Activated CD8-positive, alpha-beta memory T cell treated with anti-CD3 and anti-CD28 coated beads, Interleukin-2, amount 10 ng/mL, durations not matched to agents 7 days and 5 days (primary cell): ENCODE measurements at regions not wholly inside any gene's neighbourhood (a gene's known extent, or its start where the extent isn't known, plus 50 kb on each side); places are given as distances from the start of the nearest gene placed in this dataset.

Experiments
- ATAC-seq: fragments of 150-1000 bp; cut with Tn5 transposase; one replicate; pipeline ENCODE4 v1.10.0; 2021; ENCODE audit warnings: moderate library complexity
- CTCF ChIA-PET: fragments of 350-600 bp; sonication (Branson Sonifier 250); formaldehyde crosslinking; loops from one replicate; lab custom pipeline; 2021; ENCODE audit warnings: antibody characterized with exemption; lab: Charles Lee
- DNase-seq: peaks from one replicate; pipeline ENCODE4 v3.0.0-alpha.2; 2020
- H3K27ac Mint-ChIP-seq: one replicate; pipeline ENCODE4 v1.8.0; 2021; ENCODE audit warnings: mild to moderate bottlenecking, mixed read lengths
- H3K27me3 Mint-ChIP-seq: one replicate; pipeline ENCODE4 v1.8.0; 2021; ENCODE audit warnings: mixed read lengths
- H3K36me3 Mint-ChIP-seq: one replicate; pipeline ENCODE4 v1.8.0; 2021; ENCODE audit warnings: mild to moderate bottlenecking, mixed read lengths
- H3K4me1 Mint-ChIP-seq: one replicate; pipeline ENCODE4 v1.8.0; 2021; ENCODE audit warnings: mixed read lengths
- H3K4me3 Mint-ChIP-seq: one replicate; pipeline ENCODE4 v1.8.0; 2021; ENCODE audit warnings: mild to moderate bottlenecking, moderate library complexity, mixed read lengths
- H3K9me3 Mint-ChIP-seq: one replicate; pipeline ENCODE4 v1.8.0; 2022; ENCODE audit warnings: low read depth, mixed read lengths

DNA sequence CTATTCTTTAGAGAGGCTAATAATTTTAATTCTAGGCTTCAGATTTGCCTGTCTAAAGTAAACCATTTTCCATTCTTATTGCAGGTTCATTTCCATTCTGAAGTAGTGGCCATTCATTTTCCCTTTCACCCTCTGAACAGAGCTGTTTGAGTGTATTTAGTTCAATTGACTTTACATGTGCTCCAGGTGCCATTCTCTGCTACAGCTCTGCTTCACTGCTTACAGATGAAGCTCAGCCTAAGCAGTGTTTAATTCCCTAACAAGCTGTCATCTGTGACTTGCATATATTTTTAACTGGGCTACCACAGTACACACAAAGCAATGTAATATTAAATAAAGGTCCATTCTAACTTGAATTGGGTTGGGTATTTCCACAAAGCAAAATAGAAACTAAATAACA is 1031.6 kb downstream of the KCNT2 start:
- Mint-ChIP-seq H3K27ac (no peak overlapping the region), H3K4me3 (no peak overlapping the region), H3K36me3 (no peaks in the 10 kb centered on the region), H3K9me3 (no peaks in the 10 kb centered on the region), H3K27me3 (no peaks in the 10 kb centered on the region), H3K4me1 (no peaks in the 10 kb centered on the region)
- DNase-seq: no peak
- CTCF ChIA-PET: no interaction called here
- no peak for ATAC-seq

DNA sequence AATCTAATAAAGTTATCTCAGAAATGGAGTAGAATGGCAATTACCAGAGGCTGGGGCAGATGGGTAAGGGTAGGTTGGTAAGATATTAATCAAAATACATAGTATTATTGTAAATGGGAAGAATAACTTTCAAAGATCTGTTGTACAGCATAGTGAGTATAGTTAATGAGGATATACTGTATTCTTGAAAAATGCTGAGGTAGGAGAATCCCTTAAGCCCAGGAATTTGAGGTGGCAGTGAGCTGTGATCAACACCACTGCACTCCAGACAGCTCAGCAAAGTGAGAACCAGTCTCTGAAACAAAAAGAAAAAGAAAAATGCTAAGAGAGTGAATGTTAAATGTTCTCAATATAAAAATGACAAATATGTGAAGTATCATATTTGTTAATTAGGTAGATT is 1033.7 kb downstream of the KCNT2 start:
- H3K27me3 Mint-ChIP-seq: no peaks in the 10 kb centered on the region
- H3K9me3 Mint-ChIP-seq: no peaks in the 10 kb centered on the region
- H3K4me3 Mint-ChIP-seq: no peak overlapping the region
- H3K36me3 Mint-ChIP-seq: no peaks in the 10 kb centered on the region
- CTCF ChIA-PET: no interaction called here
- ATAC-seq: no peak
- H3K27ac Mint-ChIP-seq: no peak overlapping the region
- DNase-seq: no peak
- no peaks in the 10 kb centered on the region for H3K4me1 Mint-ChIP-seq

DNA sequence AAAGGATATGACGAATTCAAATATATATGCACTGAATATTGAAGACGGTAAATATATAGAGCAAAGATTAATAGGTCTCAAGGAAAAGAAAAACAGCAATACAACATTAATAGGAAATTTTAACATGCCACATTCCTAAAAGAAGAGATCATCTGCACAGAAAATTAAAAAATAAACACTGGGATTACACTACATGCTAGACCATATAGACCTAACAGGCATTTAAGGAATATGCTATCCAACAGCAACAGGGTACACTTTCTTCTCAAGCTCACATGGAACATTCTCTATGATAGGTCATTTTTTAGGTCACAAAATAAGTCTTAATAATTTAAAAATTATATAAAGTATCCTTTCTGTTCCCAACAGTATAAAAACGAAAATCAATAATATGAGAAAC is 1038.3 kb downstream of the KCNT2 start:
- no peaks in the 10 kb centered on the region for H3K9me3 Mint-ChIP-seq
- no peaks in the 10 kb centered on the region for H3K4me1 Mint-ChIP-seq
- no peak for DNase-seq
- CTCF ChIA-PET: no interaction called here
- no peak overlapping the region for H3K27ac Mint-ChIP-seq
- ATAC-seq: no peak
- H3K4me3 Mint-ChIP-seq: no peak overlapping the region
- no peaks in the 10 kb centered on the region for H3K27me3 Mint-ChIP-seq
- no peaks in the 10 kb centered on the region for H3K36me3 Mint-ChIP-seq

DNA sequence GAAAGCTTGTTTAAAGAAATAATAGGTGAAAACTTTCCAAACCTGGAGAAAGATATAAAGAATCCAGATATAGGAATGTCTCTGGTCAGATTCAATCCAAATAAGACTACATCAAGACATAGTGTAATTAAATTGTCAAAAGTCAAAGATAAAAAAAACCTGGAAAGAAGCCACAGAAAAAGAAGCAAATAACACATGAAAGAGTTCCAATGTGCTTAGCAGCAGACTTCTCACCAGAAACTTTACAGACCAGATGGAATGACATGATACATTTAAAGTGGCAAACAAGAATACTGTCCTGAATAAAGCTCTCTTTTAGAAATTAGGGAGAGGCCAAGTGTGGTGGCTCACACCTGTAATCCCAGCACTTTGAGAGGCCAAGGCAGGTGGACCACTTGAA is 1039.9 kb downstream of the KCNT2 start:
- no peak for ATAC-seq
- Mint-ChIP-seq H3K9me3 (no peaks in the 10 kb centered on the region), H3K27me3 (no peaks in the 10 kb centered on the region), H3K36me3 (no peaks in the 10 kb centered on the region), H3K4me1 (no peaks in the 10 kb centered on the region), H3K27ac (no peak overlapping the region), H3K4me3 (no peak overlapping the region)
- no peak for DNase-seq
- CTCF ChIA-PET: no interaction called here

DNA sequence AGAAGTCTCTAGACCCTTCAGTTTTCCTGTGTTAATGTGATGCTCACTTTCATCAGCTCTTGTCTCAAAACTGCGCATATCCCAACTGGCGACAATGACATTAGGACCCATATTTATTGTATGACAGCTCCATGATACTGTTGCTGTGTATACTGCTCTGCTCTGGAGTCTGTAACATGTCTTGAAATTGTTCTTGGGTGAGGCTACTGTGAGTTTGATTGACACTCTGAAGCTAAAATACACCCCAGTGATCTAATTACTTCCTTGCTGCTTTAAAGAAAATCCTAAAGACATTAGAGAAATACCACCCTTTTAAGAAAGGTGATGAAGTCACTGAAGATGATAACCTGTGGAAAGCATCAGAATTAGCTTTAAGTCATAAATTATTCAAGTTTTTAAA is 1046.2 kb downstream of the KCNT2 start:
- ATAC-seq (no peak), DNase-seq (no peak)
- no peak overlapping the region for H3K27ac Mint-ChIP-seq
- no peaks in the 10 kb centered on the region for H3K36me3 Mint-ChIP-seq
- H3K4me3 Mint-ChIP-seq: no peak overlapping the region
- no peaks in the 10 kb centered on the region for H3K4me1 Mint-ChIP-seq
- H3K27me3 Mint-ChIP-seq: no peaks in the 10 kb centered on the region
- CTCF ChIA-PET: no interaction called here
- peaks cover 3% of the 10 kb centered on the region for H3K9me3 Mint-ChIP-seq

DNA sequence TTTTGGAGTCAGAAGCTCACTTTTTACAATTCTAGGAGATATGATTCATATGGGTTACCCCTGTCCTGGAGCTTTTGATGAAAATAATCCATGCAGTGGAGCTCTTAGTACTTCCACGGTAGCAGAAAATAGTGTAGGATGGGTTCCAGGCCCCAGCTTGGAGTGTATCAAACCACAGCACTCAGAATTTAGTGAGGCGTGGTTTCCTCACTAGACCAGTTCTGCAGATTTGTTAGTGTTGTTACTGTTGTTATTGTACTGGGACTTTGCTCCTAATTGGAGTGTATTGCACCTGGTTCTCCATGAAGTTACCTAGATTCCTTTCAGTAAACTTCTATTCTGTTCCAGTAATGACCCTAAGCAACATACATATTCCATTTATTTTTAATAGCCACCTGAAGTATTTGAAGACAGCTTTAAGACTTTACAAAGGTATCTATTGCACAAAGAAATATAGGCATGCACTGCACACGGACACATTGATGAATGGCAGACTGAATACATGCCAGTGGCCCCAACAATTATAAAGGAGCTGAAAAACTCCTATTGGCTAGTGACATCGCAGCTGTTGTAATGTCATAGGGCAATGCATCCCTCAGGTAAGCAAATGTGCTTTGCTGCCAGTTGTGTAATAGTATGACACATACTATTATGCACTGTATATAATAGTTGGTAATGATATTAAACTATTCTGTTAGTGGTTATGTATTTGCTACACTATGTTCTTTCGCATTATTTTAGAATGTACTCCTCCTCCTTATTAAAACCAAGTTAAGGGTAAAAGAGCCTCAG is 1058.0 kb downstream of the KCNT2 start:
- CTCF ChIA-PET: no interaction called here
- Mint-ChIP-seq H3K9me3 (no peaks in the 10 kb centered on the region), H3K4me3 (no peak overlapping the region), H3K27ac (no peak overlapping the region), H3K4me1 (no peaks in the 10 kb centered on the region), H3K27me3 (no peaks in the 10 kb centered on the region), H3K36me3 (no peaks in the 10 kb centered on the region)
- no peak for DNase-seq
- ATAC-seq: no peak

DNA sequence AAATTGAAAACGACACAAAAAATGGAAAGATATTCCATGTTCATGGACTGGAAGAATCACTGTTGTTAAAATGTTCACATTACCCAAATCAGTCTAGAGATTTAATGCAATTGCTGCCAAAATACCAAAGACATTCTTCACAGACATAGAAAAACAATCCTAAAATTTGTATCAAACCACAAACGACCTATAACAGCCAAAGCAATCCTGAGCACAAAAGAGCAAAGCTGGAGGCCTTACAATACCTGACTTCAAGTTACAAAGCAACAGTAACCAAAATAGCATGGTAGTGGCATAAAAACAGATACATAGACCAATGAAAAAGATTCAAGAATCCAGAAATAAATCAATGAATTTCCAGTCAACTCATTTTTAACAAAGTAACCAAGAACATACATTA is 1077.3 kb downstream of the KCNT2 start:
- Mint-ChIP-seq H3K4me1 (no peaks in the 10 kb centered on the region), H3K27ac (no peak overlapping the region), H3K27me3 (no peaks in the 10 kb centered on the region), H3K9me3 (peaks cover 4% of the 10 kb centered on the region), H3K4me3 (no peak overlapping the region), H3K36me3 (no peaks in the 10 kb centered on the region)
- no peak for DNase-seq
- ATAC-seq: no peak
- CTCF ChIA-PET: no interaction called here

DNA sequence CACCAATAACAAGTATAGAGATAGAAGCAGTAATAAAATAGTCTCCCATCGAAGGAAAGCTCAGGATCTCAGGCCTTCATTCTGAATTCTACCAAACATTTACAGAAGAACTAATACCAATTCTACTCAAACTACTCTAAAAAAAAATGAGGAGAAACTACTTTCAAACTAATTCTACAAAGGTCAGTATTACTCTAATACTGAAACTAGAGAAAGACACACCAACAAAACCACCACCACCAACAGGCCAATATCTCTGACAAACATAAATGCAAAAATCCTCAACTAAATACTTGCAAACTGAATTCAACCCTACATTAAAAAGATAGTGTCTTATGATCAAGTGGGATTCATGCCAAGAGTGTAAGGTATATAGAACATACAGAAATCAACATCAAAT is 1078.4 kb downstream of the KCNT2 start:
- CTCF ChIA-PET: no interaction called here
- no peaks in the 10 kb centered on the region for H3K4me1 Mint-ChIP-seq
- no peak overlapping the region for H3K27ac Mint-ChIP-seq
- ATAC-seq (no peak), DNase-seq (no peak)
- no peaks in the 10 kb centered on the region for H3K27me3 Mint-ChIP-seq
- H3K9me3 Mint-ChIP-seq: peaks cover 4% of the 10 kb centered on the region
- H3K4me3 Mint-ChIP-seq: no peak overlapping the region
- no peaks in the 10 kb centered on the region for H3K36me3 Mint-ChIP-seq

DNA sequence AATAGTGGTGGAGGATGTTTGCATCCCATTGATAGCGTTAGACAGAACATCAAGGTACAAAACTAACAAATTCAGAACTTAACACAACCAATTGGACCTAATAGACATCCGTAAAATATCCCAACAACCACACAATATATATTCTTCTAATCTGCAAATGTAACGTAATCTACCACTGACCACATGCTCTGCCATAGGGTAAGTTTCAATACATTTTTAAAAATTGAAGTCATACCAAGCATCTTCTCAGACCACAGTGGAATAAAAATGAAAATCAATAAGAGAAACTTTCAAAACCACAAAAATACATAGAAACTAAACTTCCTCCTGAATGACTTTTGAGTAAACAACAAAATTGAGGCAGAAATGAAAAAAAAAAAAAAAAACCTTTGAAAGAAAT is 1087.5 kb downstream of the KCNT2 start:
- Mint-ChIP-seq H3K27ac (no peak overlapping the region), H3K27me3 (no peaks in the 10 kb centered on the region), H3K9me3 (no peaks in the 10 kb centered on the region), H3K36me3 (no peaks in the 10 kb centered on the region), H3K4me1 (no peaks in the 10 kb centered on the region), H3K4me3 (no peak overlapping the region)
- CTCF ChIA-PET: no interaction called here
- no peak for DNase-seq
- ATAC-seq: no peak

DNA sequence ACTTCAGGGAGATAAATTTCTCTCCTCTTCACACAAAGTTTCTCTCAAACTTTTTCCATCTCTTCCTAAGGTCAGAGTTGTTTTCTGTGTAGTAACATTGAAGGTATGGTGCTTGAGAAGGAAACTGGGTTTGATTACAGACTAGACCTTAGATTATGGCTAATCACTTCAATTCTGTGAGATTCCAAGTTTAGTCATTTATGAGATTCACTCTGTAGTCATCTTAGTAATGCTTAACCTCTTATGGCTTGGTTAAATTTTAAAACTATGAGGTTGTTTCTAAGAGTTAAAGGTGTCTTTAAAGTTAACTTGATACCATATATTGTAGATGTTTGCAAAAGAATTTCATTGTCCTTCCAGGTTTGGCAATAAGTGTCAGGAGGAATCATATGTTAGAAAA is 1092.2 kb downstream of the KCNT2 start:
- H3K4me3 Mint-ChIP-seq: no peak overlapping the region
- H3K9me3 Mint-ChIP-seq: no peaks in the 10 kb centered on the region
- CTCF ChIA-PET: no interaction called here
- DNase-seq (no peak), ATAC-seq (no peak)
- no peak overlapping the region for H3K27ac Mint-ChIP-seq
- H3K4me1 Mint-ChIP-seq: no peaks in the 10 kb centered on the region
- H3K36me3 Mint-ChIP-seq: no peaks in the 10 kb centered on the region
- no peaks in the 10 kb centered on the region for H3K27me3 Mint-ChIP-seq

DNA sequence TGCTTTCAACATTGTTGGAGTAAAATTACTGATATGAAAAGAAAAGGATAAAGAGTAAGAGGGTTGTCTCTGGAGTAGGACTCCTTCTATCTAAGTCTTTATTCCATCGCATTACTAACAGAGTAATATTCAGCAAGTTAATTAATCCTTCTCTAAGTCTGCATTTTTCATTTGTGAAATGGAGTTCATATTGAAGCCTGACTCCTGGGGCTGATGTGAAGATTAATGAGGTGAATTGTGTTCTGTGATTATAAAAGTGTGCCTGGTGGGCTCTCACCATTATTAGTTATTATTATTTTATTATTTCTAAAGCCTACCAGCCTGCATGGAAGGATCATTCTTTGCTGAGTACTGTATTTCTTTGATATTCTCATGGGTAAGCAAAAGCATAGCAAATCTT is 1096.7 kb downstream of the KCNT2 start:
- H3K36me3 Mint-ChIP-seq: no peaks in the 10 kb centered on the region
- H3K4me3 Mint-ChIP-seq: no peak overlapping the region

DNA sequence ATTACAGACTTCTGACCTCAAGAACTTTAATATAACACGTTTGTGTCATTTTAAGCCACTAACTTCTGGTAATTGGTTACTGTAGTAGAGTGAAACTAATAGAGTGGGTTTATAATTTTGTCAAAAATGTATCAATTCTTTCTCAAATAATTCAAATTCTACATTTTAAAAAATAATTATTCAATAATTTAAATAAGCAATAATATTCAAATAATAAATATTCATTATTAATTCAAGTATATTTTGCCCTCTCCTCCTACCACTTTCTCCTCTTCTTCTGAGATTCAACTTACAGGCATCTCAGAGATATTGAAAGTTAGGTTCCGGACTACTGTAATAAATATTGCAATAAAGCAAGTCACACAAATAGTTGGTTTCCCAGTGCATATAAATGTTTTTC is 1107.1 kb downstream of the KCNT2 start:
- Mint-ChIP-seq H3K4me3 (no peak overlapping the region), H3K4me1 (no peaks in the 10 kb centered on the region), H3K36me3 (no peaks in the 10 kb centered on the region), H3K27ac (no peak overlapping the region), H3K9me3 (no peaks in the 10 kb centered on the region), H3K27me3 (no peaks in the 10 kb centered on the region)
- no peak for DNase-seq
- CTCF ChIA-PET: no interaction called here
- ATAC-seq: no peak

More for the DNA sequence above, 1096.7 kb downstream of the KCNT2 start:
- Mint-ChIP-seq H3K9me3 (no peaks in the 10 kb centered on the region), H3K27me3 (no peaks in the 10 kb centered on the region), H3K4me1 (no peaks in the 10 kb centered on the region), H3K27ac (no peak overlapping the region)
- DNase-seq (no peak), ATAC-seq (no peak)
- CTCF ChIA-PET: no interaction called here

DNA sequence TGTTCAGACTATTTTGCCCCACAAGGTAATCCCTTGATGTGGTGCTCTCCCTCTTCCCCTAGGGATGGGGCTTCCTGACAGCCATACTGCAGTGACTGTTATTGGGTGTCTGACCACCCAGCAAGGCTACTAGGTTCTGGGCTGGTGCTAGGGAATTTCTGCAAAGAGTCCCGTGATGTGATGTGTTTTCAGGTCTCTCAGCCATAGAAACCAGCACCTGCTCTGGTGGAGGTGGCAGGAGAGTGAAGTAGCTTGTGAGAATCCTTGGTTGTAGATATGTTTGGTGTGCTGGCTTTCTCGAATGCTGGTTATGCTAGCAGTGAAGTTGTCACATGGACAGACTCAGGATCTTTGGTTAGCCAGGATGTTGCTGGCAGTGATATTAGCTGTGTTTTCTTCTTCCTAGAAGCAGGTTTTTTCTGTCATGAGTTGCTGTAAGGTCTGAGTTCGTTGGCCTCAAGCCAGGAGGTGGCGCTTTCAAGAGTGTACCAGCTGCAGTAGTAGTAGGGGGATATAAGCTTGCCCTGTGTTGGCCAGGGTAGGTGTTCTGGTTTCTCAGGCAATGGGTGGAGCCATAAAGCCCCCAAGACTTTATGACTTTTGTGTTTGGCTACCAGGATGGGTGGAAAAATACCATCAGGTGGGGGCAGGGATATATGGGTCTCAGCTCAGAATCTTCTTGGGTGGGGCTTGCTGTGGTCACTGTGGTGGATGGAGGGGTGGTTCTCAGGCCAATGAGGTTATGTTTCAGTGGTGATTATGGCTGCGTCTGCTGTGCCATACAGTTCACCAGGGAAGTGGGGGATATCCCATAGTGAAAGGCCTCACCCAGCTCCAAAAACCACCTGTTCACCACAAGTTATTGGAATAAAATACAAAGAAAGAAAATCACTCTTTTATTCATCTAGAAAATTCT is 1112.3 kb downstream of the KCNT2 start:
- CTCF ChIA-PET: no interaction called here
- no peak for DNase-seq
- no peaks in the 10 kb centered on the region for H3K36me3 Mint-ChIP-seq
- H3K27me3 Mint-ChIP-seq: no peaks in the 10 kb centered on the region
- no peak overlapping the region for H3K27ac Mint-ChIP-seq
- H3K4me1 Mint-ChIP-seq: no peaks in the 10 kb centered on the region
- H3K9me3 Mint-ChIP-seq: no peaks in the 10 kb centered on the region
- H3K4me3 Mint-ChIP-seq: no peak overlapping the region
- ATAC-seq: no peak

DNA sequence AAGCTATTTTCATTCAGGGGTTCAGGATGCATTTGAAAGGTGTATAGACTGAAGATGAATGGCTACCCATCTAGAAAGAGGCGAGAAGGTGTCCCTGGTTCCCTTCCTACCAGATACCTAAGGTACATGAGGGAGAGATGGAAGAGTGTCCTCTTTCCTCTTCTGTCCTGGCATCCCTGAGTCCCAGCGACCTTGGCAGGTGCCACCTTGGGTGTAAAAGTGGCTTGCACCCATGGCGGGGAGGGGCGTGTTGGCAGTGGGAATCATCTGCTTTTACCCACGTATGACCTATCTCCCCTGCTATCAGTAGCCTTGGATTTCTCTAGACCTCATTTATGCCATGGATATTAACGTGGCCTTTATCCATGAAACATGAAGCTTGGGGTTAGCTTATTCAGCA is 1126.1 kb downstream of the KCNT2 start:
- no peak for DNase-seq
- no peak overlapping the region for H3K27ac Mint-ChIP-seq
- H3K9me3 Mint-ChIP-seq: peaks cover 4% of the 10 kb centered on the region
- H3K27me3 Mint-ChIP-seq: no peaks in the 10 kb centered on the region
- no peak for ATAC-seq
- H3K4me1 Mint-ChIP-seq: no peaks in the 10 kb centered on the region
- CTCF ChIA-PET: no interaction called here
- no peaks in the 10 kb centered on the region for H3K36me3 Mint-ChIP-seq
- no peak overlapping the region for H3K4me3 Mint-ChIP-seq
